ENCODE measurements at regions not wholly inside any gene's neighbourhood (a gene's known extent, or its start where the extent isn't known, plus 50 kb on each side); places are given as distances from the start of the nearest gene placed in this dataset.

GRCh38 chr3:156604642-156605144, 49.8 kb upstream of the SSR3 start:
- no peak for DNase-seq (ENCODE audit: low spot score)
- Mint-ChIP-seq H3K9me3 (ENCODE audit: unreplicated experiment) (no peaks in the 10 kb centered on the region), H3K27ac (ENCODE audit: unreplicated experiment) (no peak overlapping the region)

More at GRCh38 chr3:156604642-156605144, 49.8 kb upstream of the SSR3 start:
- TF ChIP-seq, protein P1, sequence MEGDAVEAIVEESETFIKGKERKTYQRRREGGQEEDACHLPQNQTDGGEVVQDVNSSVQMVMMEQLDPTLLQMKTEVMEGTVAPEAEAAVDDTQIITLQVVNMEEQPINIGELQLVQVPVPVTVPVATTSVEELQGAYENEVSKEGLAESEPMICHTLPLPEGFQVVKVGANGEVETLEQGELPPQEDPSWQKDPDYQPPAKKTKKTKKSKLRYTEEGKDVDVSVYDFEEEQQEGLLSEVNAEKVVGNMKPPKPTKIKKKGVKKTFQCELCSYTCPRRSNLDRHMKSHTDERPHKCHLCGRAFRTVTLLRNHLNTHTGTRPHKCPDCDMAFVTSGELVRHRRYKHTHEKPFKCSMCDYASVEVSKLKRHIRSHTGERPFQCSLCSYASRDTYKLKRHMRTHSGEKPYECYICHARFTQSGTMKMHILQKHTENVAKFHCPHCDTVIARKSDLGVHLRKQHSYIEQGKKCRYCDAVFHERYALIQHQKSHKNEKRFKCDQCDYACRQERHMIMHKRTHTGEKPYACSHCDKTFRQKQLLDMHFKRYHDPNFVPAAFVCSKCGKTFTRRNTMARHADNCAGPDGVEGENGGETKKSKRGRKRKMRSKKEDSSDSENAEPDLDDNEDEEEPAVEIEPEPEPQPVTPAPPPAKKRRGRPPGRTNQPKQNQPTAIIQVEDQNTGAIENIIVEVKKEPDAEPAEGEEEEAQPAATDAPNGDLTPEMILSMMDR (IDR thresholded peaks at IDR 0.05; ENCODE audit: unreplicated experiment) = no peak
- Mint-ChIP-seq H3K4me3 (ENCODE audit: unreplicated experiment) (no peak overlapping the region), H3K36me3 (ENCODE audit: low read depth, unreplicated experiment) (no peaks in the 10 kb centered on the region), H3K27me3 (ENCODE audit: unreplicated experiment) (no peaks in the 10 kb centered on the region), H3K4me1 (ENCODE audit: unreplicated experiment) (peaks cover 9% of the 10 kb centered on the region)

All from endothelial cell (in vitro differentiated cells).